ENCODE measurements at regions not wholly inside any gene's neighbourhood (a gene's known extent, or its start where the extent isn't known, plus 50 kb on each side); places are given as distances from the start of the nearest gene placed in this dataset.

GRCh38 chr10:3692387-3692999 is 92.5 kb downstream of the KLF6 start:
- no peak for DNase-seq (ENCODE audit: extremely low read depth, low read depth)

DNA sequence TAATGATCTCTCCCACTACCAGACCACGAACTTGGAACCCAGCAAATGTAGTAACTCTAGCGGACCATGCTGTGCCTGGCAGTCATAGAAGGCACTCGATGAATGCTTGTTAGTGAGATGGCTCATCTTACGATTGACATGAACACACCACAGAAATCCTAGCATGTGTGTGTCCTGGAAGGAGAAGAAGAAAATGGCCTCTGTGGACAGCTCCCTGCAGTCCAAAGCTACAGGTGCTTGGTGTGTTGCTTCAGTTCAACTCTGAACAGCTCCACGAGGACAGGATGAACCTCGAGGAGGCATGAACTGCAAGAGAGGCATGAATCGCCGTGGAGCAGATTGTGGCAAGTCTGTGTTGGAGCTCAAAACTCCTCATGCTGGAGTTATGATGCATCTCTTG is 93.5 kb downstream of the KLF6 start:
- no peak for DNase-seq (ENCODE audit: extremely low read depth, low read depth)

GRCh38 chr10:3689871-3690510 is 95.0 kb downstream of the KLF6 start:
- no peak for DNase-seq (ENCODE audit: extremely low read depth, low read depth)

- DNase-seq (ENCODE audit: extremely low read depth, low read depth), result no peak
Measured at GRCh38 chr10:3687510-3688081, 97.4 kb downstream of the KLF6 start.

GRCh38 chr10:3685384-3685783 is 99.6 kb downstream of the KLF6 start:
- DNase-seq (ENCODE audit: extremely low read depth, low read depth), result no peak

DNA sequence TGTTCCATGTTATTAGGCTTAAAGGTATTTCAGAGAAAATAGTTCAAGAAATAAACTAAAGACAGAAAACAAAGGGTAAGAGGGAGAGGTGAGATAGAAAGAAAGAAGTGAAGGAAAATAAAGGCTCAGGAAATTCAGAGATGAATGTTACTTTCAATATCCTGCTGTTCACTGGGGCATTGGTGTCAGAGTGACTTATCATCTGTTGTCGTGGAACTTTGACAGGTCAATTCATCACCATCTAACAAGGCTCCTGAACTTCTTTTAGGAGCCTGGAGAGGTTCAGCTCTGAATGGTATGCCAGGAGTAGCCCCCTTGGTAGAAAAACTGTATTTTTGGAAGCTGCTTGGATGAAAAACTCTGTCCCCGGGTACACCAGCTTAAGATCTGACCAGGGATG is 100.1 kb downstream of the KLF6 start:
- no peak for DNase-seq (ENCODE audit: extremely low read depth, low read depth)

GRCh38 chr10:3683560-3683959 is 101.4 kb downstream of the KLF6 start:
- no peak for DNase-seq (ENCODE audit: extremely low read depth, low read depth)

DNA sequence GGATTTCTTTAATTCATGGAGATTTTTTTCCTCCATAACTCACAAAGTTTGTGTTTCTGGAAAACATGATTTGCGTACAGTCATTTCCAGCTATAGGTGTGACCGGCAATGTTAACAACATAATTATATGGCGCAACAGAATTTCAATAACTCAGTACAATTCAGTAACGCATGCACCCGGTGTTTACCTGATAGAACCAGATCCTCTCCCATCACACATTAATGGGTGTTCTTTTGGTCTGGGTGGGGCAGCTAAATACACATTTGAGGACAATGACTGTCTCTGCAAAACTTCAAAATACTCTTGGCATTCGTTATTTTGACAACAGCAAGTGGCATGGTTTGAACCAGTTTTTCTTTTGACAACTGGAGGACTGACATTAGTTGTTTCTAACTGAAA is 102.3 kb downstream of the KLF6 start:
- DNase-seq (ENCODE audit: extremely low read depth, low read depth), result no peak

GRCh38 chr10:3681642-3682554 is 103.1 kb downstream of the KLF6 start:
- DNase-seq (ENCODE audit: extremely low read depth, low read depth), result no peak

DNA sequence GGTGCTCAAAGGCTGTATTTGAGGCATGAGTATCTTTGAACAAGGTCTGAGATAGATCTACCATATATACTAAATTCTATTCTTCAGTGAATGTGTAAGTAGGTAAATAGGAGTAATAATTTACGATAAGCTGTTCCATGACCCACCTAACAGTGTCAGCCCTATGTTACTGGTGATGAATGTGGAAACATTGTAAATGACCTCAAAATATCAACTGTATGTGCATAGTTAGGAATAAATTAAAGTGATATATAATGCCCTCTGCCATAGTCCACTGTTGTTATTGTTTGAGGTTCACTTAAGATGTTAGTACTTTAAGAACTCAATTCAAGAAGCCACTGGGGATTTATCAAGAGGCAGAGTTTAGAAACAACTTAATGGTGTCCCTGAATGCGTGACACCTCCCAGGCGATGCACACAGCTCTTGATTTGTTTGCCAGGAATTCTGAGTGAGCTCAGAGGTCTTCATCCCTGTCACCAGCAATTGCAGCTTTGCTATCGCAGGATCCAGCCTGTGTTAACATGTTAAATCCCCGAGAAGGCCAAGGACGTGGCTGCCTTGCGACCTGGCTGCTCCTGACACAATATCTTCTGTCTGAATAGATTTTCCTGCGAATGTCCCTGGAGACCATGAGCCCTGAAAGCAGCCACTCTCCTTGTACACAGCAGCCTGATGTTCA is 104.9 kb downstream of the KLF6 start:
- DNase-seq (ENCODE audit: extremely low read depth, low read depth), result no peak

GRCh38 chr10:3678629-3679227 is 106.3 kb downstream of the KLF6 start:
- no peak for DNase-seq (ENCODE audit: extremely low read depth, low read depth)

DNA sequence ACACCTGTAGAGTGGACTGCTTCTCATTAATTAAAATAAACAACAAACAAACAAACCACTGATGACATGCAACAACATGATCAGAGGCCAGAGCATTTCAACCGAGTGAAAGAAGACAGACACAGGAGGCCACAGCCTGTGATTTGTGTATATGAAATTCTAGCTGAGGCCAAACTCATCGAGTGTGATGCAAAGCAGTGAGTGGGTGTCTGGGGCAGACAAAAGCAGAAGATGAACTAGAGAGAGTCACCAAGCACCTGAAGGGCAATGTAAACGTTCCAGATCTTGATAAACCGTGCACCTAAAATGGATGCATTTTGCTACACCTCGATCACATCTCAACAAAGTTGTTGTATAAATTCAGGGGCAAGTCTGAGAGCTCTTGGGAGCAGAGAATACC is 108.4 kb downstream of the KLF6 start:
- no peak for DNase-seq (ENCODE audit: extremely low read depth, low read depth)

DNA sequence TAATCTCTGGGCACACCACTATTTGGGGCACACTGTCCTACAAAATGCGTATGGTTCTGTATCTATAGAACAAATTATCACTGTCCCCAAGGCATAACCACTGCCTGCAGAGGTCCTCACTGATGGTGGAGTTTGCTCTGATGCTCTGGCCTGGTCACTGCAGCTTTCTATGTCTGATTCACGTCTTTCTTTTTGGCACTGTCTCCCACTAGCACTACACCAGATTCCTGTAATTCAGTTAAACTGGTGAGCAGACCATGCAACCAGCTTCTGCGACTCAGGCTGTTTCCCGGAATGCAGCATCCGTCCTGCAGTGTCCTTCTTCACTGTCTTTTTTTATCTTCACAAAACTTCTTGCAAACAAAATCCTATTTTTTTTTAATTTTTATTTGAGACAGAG is 112.8 kb downstream of the KLF6 start:
- DNase-seq (ENCODE audit: extremely low read depth, low read depth), result no peak

DNA sequence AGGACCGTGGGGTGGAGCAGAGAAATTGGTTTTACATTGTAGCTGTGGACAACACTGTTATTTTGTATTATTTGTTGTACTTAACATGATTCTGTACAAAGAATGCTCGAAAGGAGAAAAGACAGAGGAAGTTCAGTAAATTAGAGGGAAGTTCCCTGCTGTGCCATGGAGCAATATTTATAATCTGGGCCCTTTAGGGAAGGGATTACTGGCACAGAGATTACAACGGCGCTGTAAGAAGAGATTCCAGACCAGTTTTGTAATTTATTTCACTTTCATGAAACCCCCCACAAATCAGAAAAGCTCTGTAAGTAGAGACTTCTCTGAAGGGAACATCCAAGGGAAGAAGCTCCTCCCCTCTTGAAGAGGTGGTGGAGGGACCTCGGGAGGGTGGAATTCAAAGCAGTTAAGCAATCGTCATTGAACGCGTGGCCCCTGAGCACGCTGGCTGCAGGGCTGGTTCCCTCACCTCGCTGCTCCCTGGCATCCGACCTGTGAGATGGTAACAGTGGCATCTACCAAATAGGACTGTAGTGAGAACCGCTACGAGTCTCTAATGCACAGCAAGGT is 113.5 kb downstream of the KLF6 start:
- no peak for DNase-seq (ENCODE audit: extremely low read depth, low read depth)

DNA sequence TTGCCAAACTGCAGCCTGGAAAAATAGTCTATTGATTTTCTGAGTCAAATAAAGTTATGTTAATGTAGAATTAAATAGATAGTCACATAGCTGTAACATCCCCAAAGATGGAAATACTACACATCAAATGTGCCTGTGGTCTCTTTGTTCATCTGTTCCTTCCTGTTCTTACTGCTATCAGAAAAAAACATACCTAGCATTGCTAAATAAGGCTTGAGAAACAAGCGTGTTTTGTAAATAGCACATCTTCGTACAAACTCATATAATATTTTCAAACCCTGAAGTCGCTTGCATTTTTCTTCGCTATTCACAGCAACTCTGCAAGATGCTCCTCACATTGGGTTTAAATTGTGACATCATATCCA is 116.1 kb downstream of the KLF6 start:
- DNase-seq (ENCODE audit: extremely low read depth, low read depth), result no peak

GRCh38 chr10:3668276-3668965 is 116.6 kb downstream of the KLF6 start:
- DNase-seq (ENCODE audit: extremely low read depth, low read depth), result peak; percentile 27

DNA sequence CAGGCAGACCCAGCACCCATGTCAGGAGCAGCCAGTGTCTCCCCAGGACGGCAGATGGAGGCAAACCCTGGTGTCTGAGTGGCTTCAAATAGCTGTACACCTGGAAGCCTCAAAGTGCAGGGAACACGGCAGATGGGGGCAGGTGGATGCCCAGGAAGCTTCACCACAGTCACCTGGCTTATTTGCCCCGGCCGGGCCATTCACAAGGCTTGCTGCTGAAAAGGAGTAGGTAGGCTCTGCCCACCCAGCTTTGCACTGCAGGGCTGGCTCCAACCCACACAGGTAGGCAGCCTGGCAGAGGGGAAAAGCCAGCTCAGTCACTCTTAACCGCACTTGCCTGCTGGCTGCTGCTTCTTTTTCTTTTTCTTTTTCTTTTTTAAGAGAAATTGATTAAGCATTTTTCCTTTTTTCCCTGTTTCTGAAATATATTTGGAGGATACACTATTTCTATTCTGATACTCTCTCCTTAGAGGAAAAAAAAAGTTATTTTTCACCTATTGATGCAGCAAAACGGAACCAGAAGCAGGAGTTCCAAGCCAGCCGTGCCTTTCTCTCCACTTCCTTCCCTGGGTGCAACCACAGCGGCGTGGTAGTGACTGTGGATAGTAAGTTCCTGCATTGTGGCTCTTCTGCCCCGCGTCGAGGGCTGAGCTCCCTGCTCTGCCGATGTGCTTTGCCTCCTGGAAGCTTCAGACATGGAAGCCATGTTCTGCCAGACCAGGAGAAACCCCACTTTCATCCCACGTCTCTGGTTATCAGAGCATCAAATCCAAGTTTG is 118.3 kb downstream of the KLF6 start:
- DNase-seq (ENCODE audit: extremely low read depth, low read depth), result no peak

DNA sequence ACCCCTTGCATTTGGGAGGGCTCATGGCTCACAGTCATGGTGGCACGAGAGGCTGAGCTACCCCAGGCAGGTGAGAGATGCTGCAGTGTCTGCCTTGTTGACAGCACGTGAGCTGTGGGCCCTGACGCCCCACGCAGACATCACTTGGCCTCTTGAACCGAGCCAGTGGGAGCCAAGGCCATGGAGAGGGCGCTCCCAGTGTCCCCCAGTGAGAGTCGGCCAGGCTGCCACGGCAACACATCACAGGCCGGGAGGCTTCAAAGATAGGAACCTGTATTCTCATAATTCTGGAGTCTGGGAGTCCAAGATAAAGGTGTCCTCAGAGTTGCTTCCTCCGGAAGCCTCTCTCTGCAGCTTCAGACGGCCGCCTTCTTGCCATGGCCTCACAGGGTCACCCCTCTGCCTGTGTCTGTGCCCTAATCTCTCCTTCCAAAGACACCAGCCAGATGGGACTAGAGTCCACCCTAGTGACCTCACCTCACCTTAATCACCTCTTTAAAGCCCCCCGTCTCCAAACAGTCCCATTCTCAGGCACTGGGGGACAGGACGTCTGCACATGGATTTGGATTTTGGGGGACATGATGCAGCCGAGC is 119.6 kb downstream of the KLF6 start:
- DNase-seq (ENCODE audit: extremely low read depth, low read depth), result no peak
